ENCODE measurements at regions not wholly inside any gene's neighbourhood (a gene's known extent, or its start where the extent isn't known, plus 50 kb on each side); places are given as distances from the start of the nearest gene placed in this dataset.

GRCh38 chr3:193775421-193776077 lies 182.5 kb downstream of the OPA1 start:
- no peak overlapping the region for H3K4me3 Mint-ChIP-seq
- peaks cover 8% of the 10 kb centered on the region for H3K4me1 Mint-ChIP-seq
- H3K27ac Mint-ChIP-seq: no peak overlapping the region
- H3K36me3 Mint-ChIP-seq: no peaks in the 10 kb centered on the region
- H3K9me3 Mint-ChIP-seq: no peaks in the 10 kb centered on the region
- H3K27me3 Mint-ChIP-seq: peaks cover 4% of the 10 kb centered on the region

- H3K27me3 Mint-ChIP-seq: peaks cover 6% of the 10 kb centered on the region
- no peaks in the 10 kb centered on the region for H3K36me3 Mint-ChIP-seq
- H3K9me3 Mint-ChIP-seq: no peaks in the 10 kb centered on the region
- peaks cover 8% of the 10 kb centered on the region for H3K4me1 Mint-ChIP-seq
- H3K4me3 Mint-ChIP-seq: no peak overlapping the region
- H3K27ac Mint-ChIP-seq: no peak overlapping the region
These were observed 183.8 kb downstream of the OPA1 start for GRCh38 chr3:193776626-193777358.

- H3K27ac Mint-ChIP-seq: no peak overlapping the region
- no peaks in the 10 kb centered on the region for H3K36me3 Mint-ChIP-seq
- peaks cover 8% of the 10 kb centered on the region for H3K4me1 Mint-ChIP-seq
- no peaks in the 10 kb centered on the region for H3K9me3 Mint-ChIP-seq
- peaks cover 6% of the 10 kb centered on the region for H3K27me3 Mint-ChIP-seq
- no peak overlapping the region for H3K4me3 Mint-ChIP-seq
These were observed 184.5 kb downstream of the OPA1 start for GRCh38 chr3:193777524-193777923.

- peaks cover 8% of the 10 kb centered on the region for H3K4me1 Mint-ChIP-seq
- no peak overlapping the region for H3K27ac Mint-ChIP-seq
- no peaks in the 10 kb centered on the region for H3K9me3 Mint-ChIP-seq
- no peaks in the 10 kb centered on the region for H3K36me3 Mint-ChIP-seq
- H3K27me3 Mint-ChIP-seq: peaks cover 8% of the 10 kb centered on the region
- no peak overlapping the region for H3K4me3 Mint-ChIP-seq
These were observed 185.7 kb downstream of the OPA1 start for GRCh38 chr3:193778676-193779075.

- H3K27me3 Mint-ChIP-seq: peaks cover 8% of the 10 kb centered on the region
These were observed 186.9 kb downstream of the OPA1 start for GRCh38 chr3:193779933-193780332.

GRCh38 chr3:193780397-193780796 lies 187.4 kb downstream of the OPA1 start:
- Mint-ChIP-seq H3K36me3 (no peaks in the 10 kb centered on the region), H3K9me3 (no peaks in the 10 kb centered on the region), H3K4me1 (peaks cover 8% of the 10 kb centered on the region), H3K27me3 (peaks cover 8% of the 10 kb centered on the region), H3K27ac (no peak overlapping the region), H3K4me3 (no peak overlapping the region)

More at GRCh38 chr3:193779933-193780332, 186.9 kb downstream of the OPA1 start:
- H3K9me3 Mint-ChIP-seq: no peaks in the 10 kb centered on the region
- peaks cover 8% of the 10 kb centered on the region for H3K4me1 Mint-ChIP-seq
- H3K4me3 Mint-ChIP-seq: no peak overlapping the region
- no peaks in the 10 kb centered on the region for H3K36me3 Mint-ChIP-seq
- H3K27ac Mint-ChIP-seq: no peak overlapping the region

GRCh38 chr3:193780810-193781478 lies 187.9 kb downstream of the OPA1 start:
- H3K36me3 Mint-ChIP-seq: no peaks in the 10 kb centered on the region
- H3K27me3 Mint-ChIP-seq: peaks cover 8% of the 10 kb centered on the region
- no peaks in the 10 kb centered on the region for H3K9me3 Mint-ChIP-seq
- H3K4me1 Mint-ChIP-seq: peaks cover 8% of the 10 kb centered on the region
- H3K27ac Mint-ChIP-seq: no peak overlapping the region
- no peak overlapping the region for H3K4me3 Mint-ChIP-seq

GRCh38 chr3:193782276-193782647 lies 189.3 kb downstream of the OPA1 start:
- no peak overlapping the region for H3K27ac Mint-ChIP-seq
- H3K9me3 Mint-ChIP-seq: no peaks in the 10 kb centered on the region
- peaks cover 8% of the 10 kb centered on the region for H3K27me3 Mint-ChIP-seq
- no peak overlapping the region for H3K4me3 Mint-ChIP-seq
- no peaks in the 10 kb centered on the region for H3K36me3 Mint-ChIP-seq
- no peaks in the 10 kb centered on the region for H3K4me1 Mint-ChIP-seq

- Mint-ChIP-seq H3K9me3 (no peaks in the 10 kb centered on the region), H3K4me1 (no peaks in the 10 kb centered on the region), H3K4me3 (no peak overlapping the region), H3K27me3 (peaks cover 8% of the 10 kb centered on the region), H3K27ac (no peak overlapping the region), H3K36me3 (no peaks in the 10 kb centered on the region)
These were observed 189.7 kb downstream of the OPA1 start for GRCh38 chr3:193782747-193783146.

GRCh38 chr3:193783166-193783896 lies 190.3 kb downstream of the OPA1 start:
- Mint-ChIP-seq H3K36me3 (no peaks in the 10 kb centered on the region), H3K4me1 (no peaks in the 10 kb centered on the region), H3K4me3 (no peak overlapping the region), H3K27me3 (peaks cover 8% of the 10 kb centered on the region), H3K27ac (no peak overlapping the region), H3K9me3 (no peaks in the 10 kb centered on the region)

GRCh38 chr3:193784822-193785221 lies 191.8 kb downstream of the OPA1 start:
- Mint-ChIP-seq H3K27me3 (peaks cover 4% of the 10 kb centered on the region), H3K36me3 (no peaks in the 10 kb centered on the region), H3K4me3 (no peak overlapping the region), H3K27ac (no peak overlapping the region), H3K9me3 (no peaks in the 10 kb centered on the region), H3K4me1 (no peaks in the 10 kb centered on the region)

GRCh38 chr3:193787496-193787870 lies 194.5 kb downstream of the OPA1 start:
- Mint-ChIP-seq H3K4me1 (no peaks in the 10 kb centered on the region), H3K36me3 (no peaks in the 10 kb centered on the region), H3K4me3 (no peak overlapping the region)

GRCh38 chr3:193788189-193788991 lies 195.4 kb downstream of the OPA1 start:
- H3K4me1 Mint-ChIP-seq: no peaks in the 10 kb centered on the region
- no peak overlapping the region for H3K27ac Mint-ChIP-seq
- peaks cover 1% of the 10 kb centered on the region for H3K27me3 Mint-ChIP-seq
- no peaks in the 10 kb centered on the region for H3K36me3 Mint-ChIP-seq
- H3K9me3 Mint-ChIP-seq: no peaks in the 10 kb centered on the region
- H3K4me3 Mint-ChIP-seq: no peak overlapping the region

More at GRCh38 chr3:193787496-193787870, 194.5 kb downstream of the OPA1 start:
- Mint-ChIP-seq H3K27me3 (peaks cover 1% of the 10 kb centered on the region), H3K9me3 (no peaks in the 10 kb centered on the region), H3K27ac (no peak overlapping the region)

GRCh38 chr3:193789455-193789854 lies 196.4 kb downstream of the OPA1 start:
- no peaks in the 10 kb centered on the region for H3K36me3 Mint-ChIP-seq
- H3K4me3 Mint-ChIP-seq: no peak overlapping the region
- H3K27ac Mint-ChIP-seq: no peak overlapping the region
- no peaks in the 10 kb centered on the region for H3K4me1 Mint-ChIP-seq
- H3K9me3 Mint-ChIP-seq: no peaks in the 10 kb centered on the region
- no peaks in the 10 kb centered on the region for H3K27me3 Mint-ChIP-seq

All from activated naive CD4-positive, alpha-beta T cell treated with anti-CD3 and anti-CD28 coated beads, Interleukin-2, amount 50 U/mL, for 24 hours (primary cell).